Colonic mucosa (tissue), 4 donors: ENCODE measurements at regions not wholly inside any gene's neighbourhood (a gene's known extent, or its start where the extent isn't known, plus 50 kb on each side); places are given as distances from the start of the nearest gene placed in this dataset.

Experiments
- DNase-seq: peaks from one replicate; pipeline ENCODE4 v3.0.0-alpha.2; 2020
- H3K27ac ChIP-seq: fragments of 200-600 bp; one replicate; pipeline ENCODE4 v1.8.0; 2021
- H3K27me3 ChIP-seq: fragments of 200-600 bp; one replicate; pipeline ENCODE4 v1.8.0; 2021
- H3K36me3 ChIP-seq: fragments of 200-600 bp; one replicate; pipeline ENCODE4 v1.8.0; 2021
- H3K4me1 ChIP-seq: fragments of 200-600 bp; one replicate; pipeline ENCODE4 v1.8.0; 2021; ENCODE audit warnings: mild to moderate bottlenecking
- H3K4me3 ChIP-seq: fragments of 200-600 bp; one replicate; pipeline ENCODE4 v1.8.0; 2021
- H3K9ac ChIP-seq, 2 donors: one replicate each; pipeline ENCODE4 v1.7.0; 2013; ENCODE audit warnings: control low read depth in 2 of 2, low read depth in 2 of 2, low read length in 2 of 2
- H3K9me3 ChIP-seq: fragments of 200-600 bp; one replicate; pipeline ENCODE4 v1.8.0; 2021
- CTCF ChIP-seq: fragments of 200-600 bp; IDR thresholded peaks from one replicate; pipeline ENCODE4 v1.8.0; 2022; ENCODE audit warnings: antibody characterized with exemption, mild to moderate bottlenecking
- intact Hi-C: fragments of 100-400 bp; cut with DNase I; formaldehyde crosslinking; loops from one replicate; pipeline ENCODE4 v1.14.1; 2022
- donor health status: healthy.
- donor health status: DM: no; HTN: no; CAD: no.
- donor health status: DM: no; HTN: no; CAD: no.

GRCh38 chr9:86639287-86639686, 285.1 kb upstream of the TUT7 start:
- Histone ChIP-seq H3K4me3 (no peak overlapping the region), H3K27me3 (no peaks in the 10 kb centered on the region), H3K9ac (no peak overlapping the region), H3K9me3 (no peaks in the 10 kb centered on the region), H3K27ac (no peak overlapping the region), H3K4me1 (no peaks in the 10 kb centered on the region), H3K36me3 (no peaks in the 10 kb centered on the region)
- TF ChIP-seq CTCF: no peak
- intact Hi-C loops: no loop called here
- DNase-seq: no peak

- DNase-seq: no peak
- no peaks in the 10 kb centered on the region for H3K27me3 ChIP-seq
- no peak overlapping the region for H3K9ac ChIP-seq
- intact Hi-C loops: no loop called here
- H3K9me3 ChIP-seq: no peaks in the 10 kb centered on the region
- H3K4me3 ChIP-seq: no peak overlapping the region
- no peak overlapping the region for H3K27ac ChIP-seq
- TF ChIP-seq CTCF: no peak
- no peaks in the 10 kb centered on the region for H3K36me3 ChIP-seq
- no peaks in the 10 kb centered on the region for H3K4me1 ChIP-seq
These were observed 283.9 kb upstream of the TUT7 start for GRCh38 chr9:86638109-86638508.

GRCh38 chr9:86637515-86637914, 283.3 kb upstream of the TUT7 start:
- intact Hi-C loops: no loop called here
- no peaks in the 10 kb centered on the region for H3K9me3 ChIP-seq
- H3K27ac ChIP-seq: no peak overlapping the region
- H3K9ac ChIP-seq: no peak overlapping the region
- no peaks in the 10 kb centered on the region for H3K4me1 ChIP-seq
- no peak overlapping the region for H3K4me3 ChIP-seq
- no peak for TF ChIP-seq CTCF
- H3K27me3 ChIP-seq: no peaks in the 10 kb centered on the region
- no peaks in the 10 kb centered on the region for H3K36me3 ChIP-seq
- no peak for DNase-seq

GRCh38 chr9:86636519-86636918, 282.3 kb upstream of the TUT7 start:
- intact Hi-C loops: no loop called here
- no peak for DNase-seq
- Histone ChIP-seq H3K27ac (no peak overlapping the region), H3K9ac (no peak overlapping the region), H3K4me3 (no peak overlapping the region), H3K9me3 (no peaks in the 10 kb centered on the region), H3K36me3 (no peaks in the 10 kb centered on the region), H3K27me3 (no peaks in the 10 kb centered on the region), H3K4me1 (no peaks in the 10 kb centered on the region)
- no peak for TF ChIP-seq CTCF

GRCh38 chr9:86636038-86636437, 281.8 kb upstream of the TUT7 start:
- Histone ChIP-seq H3K4me3 (no peak overlapping the region), H3K36me3 (no peaks in the 10 kb centered on the region), H3K27me3 (no peaks in the 10 kb centered on the region), H3K27ac (no peak overlapping the region), H3K9me3 (no peaks in the 10 kb centered on the region), H3K4me1 (no peaks in the 10 kb centered on the region), H3K9ac (no peak overlapping the region)
- no peak for TF ChIP-seq CTCF
- no peak for DNase-seq
- intact Hi-C loops: no loop called here

- no peak overlapping the region for H3K4me3 ChIP-seq
- DNase-seq: no peak
- no peaks in the 10 kb centered on the region for H3K4me1 ChIP-seq
- no peak for TF ChIP-seq CTCF
- H3K27ac ChIP-seq: no peak overlapping the region
- intact Hi-C loops: no loop called here
- H3K27me3 ChIP-seq: no peaks in the 10 kb centered on the region
- no peak overlapping the region for H3K9ac ChIP-seq
- no peaks in the 10 kb centered on the region for H3K36me3 ChIP-seq
- H3K9me3 ChIP-seq: no peaks in the 10 kb centered on the region
These were observed 280.3 kb upstream of the TUT7 start for GRCh38 chr9:86634501-86634900.
